ENCODE measurements at regions not wholly inside any gene's neighbourhood (a gene's known extent, or its start where the extent isn't known, plus 50 kb on each side); places are given as distances from the start of the nearest gene placed in this dataset.

DNA sequence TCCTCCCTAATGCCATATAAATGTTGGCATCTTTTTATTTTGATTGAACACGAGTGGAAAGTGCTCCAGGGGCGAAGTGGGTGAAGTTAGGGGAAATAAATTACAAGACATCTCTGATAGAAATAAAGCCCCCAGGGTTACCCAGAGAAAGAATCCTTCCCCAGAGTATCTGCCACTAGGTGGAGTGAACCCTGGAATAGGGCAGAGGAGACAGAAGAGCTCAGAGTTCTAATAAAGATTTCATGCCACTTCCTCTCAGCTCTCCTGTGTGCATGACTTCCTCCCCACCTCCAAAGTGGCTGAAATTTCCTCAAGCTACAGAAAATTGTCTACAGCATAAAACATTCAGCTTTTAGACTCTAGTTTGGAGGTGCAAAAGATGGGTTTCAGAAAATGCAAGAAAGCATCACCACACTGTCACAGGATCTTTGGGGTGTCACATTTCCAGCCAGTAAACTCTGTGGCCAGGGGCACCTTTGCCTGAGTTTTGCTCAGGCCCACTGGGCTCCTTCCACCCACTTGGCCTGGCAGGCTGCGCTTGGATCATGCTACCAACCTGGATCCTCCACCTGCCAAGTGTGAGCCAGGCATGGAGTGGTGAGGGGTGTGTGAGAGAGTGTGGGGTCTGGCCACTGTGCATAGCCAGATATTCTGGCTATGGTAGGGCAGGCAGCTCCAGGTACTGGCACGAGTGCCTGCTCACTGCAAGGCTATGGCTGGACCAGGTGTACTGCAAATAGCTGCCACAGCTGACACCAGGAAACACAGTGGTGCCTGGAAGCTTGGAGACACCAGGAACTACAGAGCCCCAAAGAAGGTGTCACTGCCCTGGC is 208.8 kb upstream of the USP25 start:
- TF ChIP-seq ZFP3 (CRISPR knock-in tag; IDR thresholded peaks at IDR 0.05) (no peak), CREB5 (CRISPR knock-in tag; IDR thresholded peaks at IDR 0.05; ENCODE audit: low read depth) (no peak), RARB (CRISPR knock-in tag; IDR thresholded peaks at IDR 0.05) (no peak), ZNF565 (CRISPR knock-in tag; conservative IDR thresholded peaks at IDR 0.05; ENCODE audit: low read depth) (no peak), ESRRG (CRISPR knock-in tag; IDR thresholded peaks at IDR 0.05) (no peak), ZFP30 (CRISPR knock-in tag; IDR thresholded peaks at IDR 0.05) (no peak), PPARA (CRISPR knock-in tag; IDR thresholded peaks at IDR 0.05; ENCODE audit: borderline replicate concordance) (no peak), CSDC2 (CRISPR knock-in tag; IDR thresholded peaks at IDR 0.05) (no peak)
- TF ChIP-seq, protein P1, sequence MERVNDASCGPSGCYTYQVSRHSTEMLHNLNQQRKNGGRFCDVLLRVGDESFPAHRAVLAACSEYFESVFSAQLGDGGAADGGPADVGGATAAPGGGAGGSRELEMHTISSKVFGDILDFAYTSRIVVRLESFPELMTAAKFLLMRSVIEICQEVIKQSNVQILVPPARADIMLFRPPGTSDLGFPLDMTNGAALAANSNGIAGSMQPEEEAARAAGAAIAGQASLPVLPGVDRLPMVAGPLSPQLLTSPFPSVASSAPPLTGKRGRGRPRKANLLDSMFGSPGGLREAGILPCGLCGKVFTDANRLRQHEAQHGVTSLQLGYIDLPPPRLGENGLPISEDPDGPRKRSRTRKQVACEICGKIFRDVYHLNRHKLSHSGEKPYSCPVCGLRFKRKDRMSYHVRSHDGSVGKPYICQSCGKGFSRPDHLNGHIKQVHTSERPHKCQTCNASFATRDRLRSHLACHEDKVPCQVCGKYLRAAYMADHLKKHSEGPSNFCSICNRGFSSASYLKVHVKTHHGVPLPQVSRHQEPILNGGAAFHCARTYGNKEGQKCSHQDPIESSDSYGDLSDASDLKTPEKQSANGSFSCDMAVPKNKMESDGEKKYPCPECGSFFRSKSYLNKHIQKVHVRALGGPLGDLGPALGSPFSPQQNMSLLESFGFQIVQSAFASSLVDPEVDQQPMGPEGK (CRISPR knock-in tag; IDR thresholded peaks at IDR 0.05; ENCODE audit: borderline replicate concordance): no peak

Data from SK-N-SH treated with all-trans-retinoic acid at 6 μM for 48 hours (cell line).